ENCODE measurements at regions not wholly inside any gene's neighbourhood (a gene's known extent, or its start where the extent isn't known, plus 50 kb on each side); places are given as distances from the start of the nearest gene placed in this dataset.

GRCh38 chr2:16336916-16337315 is 328.7 kb downstream of the CYRIA start:
- DNase-seq (ENCODE audit: extremely low spot score): no peak
- ChIA-PET CTCF (interaction anchor here (1.9 kb wide), 1 partner anchor 9 kb away, joined by 6 read pairs; no protein-coding TSS in a partner anchor), POLR2A (no interaction called here)
- no peak for TF ChIP-seq CTCF (IDR thresholded peaks at IDR 0.05; ENCODE audit: control extremely low read depth, extremely low read depth, low read depth, missing control alignments)

- ChIA-PET CTCF (interaction anchor here (1.9 kb wide), 1 partner anchor 9 kb away, joined by 6 read pairs; no protein-coding TSS in a partner anchor), POLR2A (no interaction called here)
- no peak for TF ChIP-seq CTCF (IDR thresholded peaks at IDR 0.05; ENCODE audit: control extremely low read depth, extremely low read depth, low read depth, missing control alignments)
- DNase-seq (ENCODE audit: extremely low spot score): no peak
Measured at GRCh38 chr2:16336491-16336890, 329.1 kb downstream of the CYRIA start.

- ChIA-PET CTCF (interaction anchor here (1.9 kb wide), 1 partner anchor 10 kb away, joined by 6 read pairs; no protein-coding TSS in a partner anchor), POLR2A (no interaction called here)
- TF ChIP-seq CTCF (IDR thresholded peaks at IDR 0.05; ENCODE audit: control extremely low read depth, extremely low read depth, low read depth, missing control alignments): no peak
- DNase-seq (ENCODE audit: extremely low spot score): no peak
Measured at GRCh38 chr2:16335947-16336346, 329.7 kb downstream of the CYRIA start.

- CTCF ChIA-PET: interaction anchor here (1.9 kb wide), 1 partner anchor 10 kb away, joined by 6 read pairs; no protein-coding TSS in a partner anchor
- POLR2A ChIA-PET: no interaction called here
- no peak for TF ChIP-seq CTCF (IDR thresholded peaks at IDR 0.05; ENCODE audit: control extremely low read depth, extremely low read depth, low read depth, missing control alignments)
- DNase-seq (ENCODE audit: extremely low spot score): no peak
Measured at GRCh38 chr2:16335604-16335930, 330.1 kb downstream of the CYRIA start.

- CTCF ChIA-PET: interaction anchor here (1.9 kb wide), 1 partner anchor 11 kb away, joined by 6 read pairs; no protein-coding TSS in a partner anchor
- POLR2A ChIA-PET: no interaction called here
Measured at GRCh38 chr2:16334886-16335603, 330.6 kb downstream of the CYRIA start.

GRCh38 chr2:16334366-16334765 is 331.3 kb downstream of the CYRIA start:
- ChIA-PET CTCF (no interaction called here), POLR2A (no interaction called here)
- no peak for TF ChIP-seq CTCF (IDR thresholded peaks at IDR 0.05; ENCODE audit: control extremely low read depth, extremely low read depth, low read depth, missing control alignments)
- DNase-seq (ENCODE audit: extremely low spot score): no peak

More at GRCh38 chr2:16334886-16335603, 330.6 kb downstream of the CYRIA start:
- DNase-seq (ENCODE audit: extremely low spot score): no peak
- TF ChIP-seq CTCF (IDR thresholded peaks at IDR 0.05; ENCODE audit: control extremely low read depth, extremely low read depth, low read depth, missing control alignments): no peak

All from GM10248 (cell line).